Skeletal muscle satellite cell (primary cell): ENCODE measurements at regions not wholly inside any gene's neighbourhood (a gene's known extent, or its start where the extent isn't known, plus 50 kb on each side); places are given as distances from the start of the nearest gene placed in this dataset.

Experiments used
- H3K27me3 ChIP-seq: 2 replicates; pipeline ENCODE4 v1.7.0; 2013; ENCODE audit warnings: low read length; ENCODE audit not compliant: control insufficient read depth, insufficient read depth
- H3K36me3 ChIP-seq: 2 replicates; pipeline ENCODE4 v1.7.0; 2013; ENCODE audit warnings: mild to moderate bottlenecking, control low read depth, low read length; ENCODE audit not compliant: insufficient read depth
- H3K4me1 ChIP-seq: 2 replicates; pipeline ENCODE4 v1.7.0; 2013; ENCODE audit warnings: low read length; ENCODE audit not compliant: control insufficient read depth, insufficient read depth
- H3K4me2 ChIP-seq: 2 replicates; pipeline ENCODE4 v1.7.0; 2013; ENCODE audit warnings: mild to moderate bottlenecking, low read length
- H3K4me3 ChIP-seq: 2 replicates; pipeline ENCODE4 v1.7.0; 2013; ENCODE audit warnings: low read length
- H3K9ac ChIP-seq: 2 replicates; pipeline ENCODE4 v1.7.0; 2013; ENCODE audit warnings: mild to moderate bottlenecking, low read depth, low read length, moderate library complexity
- H3K9me3 ChIP-seq: replicated peaks from 2 replicates; pipeline ENCODE4 v1.7.0; 2013; ENCODE audit warnings: mild to moderate bottlenecking, control low read depth, low read length

GRCh38 chr13:90094357-90094756, 1253.1 kb upstream of the MIR17HG start:
- no peak overlapping the region for H3K4me2 ChIP-seq
- H3K9me3 ChIP-seq = no peaks in the 10 kb centered on the region
- no peak overlapping the region for H3K9ac ChIP-seq
- no peaks in the 10 kb centered on the region for H3K27me3 ChIP-seq
- H3K4me3 ChIP-seq = no peak overlapping the region
- H3K4me1 ChIP-seq = no peaks in the 10 kb centered on the region
- H3K36me3 ChIP-seq = no peaks in the 10 kb centered on the region

- H3K9me3 ChIP-seq = no peaks in the 10 kb centered on the region
These were observed 1248.9 kb upstream of the MIR17HG start for GRCh38 chr13:90098577-90098976.

GRCh38 chr13:90099847-90100246, 1247.6 kb upstream of the MIR17HG start:
- Histone ChIP-seq H3K4me3 (no peak overlapping the region), H3K4me2 (no peak overlapping the region), H3K36me3 (no peaks in the 10 kb centered on the region), H3K4me1 (peaks cover under 1% of the 10 kb centered on the region), H3K27me3 (no peaks in the 10 kb centered on the region), H3K9ac (no peak overlapping the region), H3K9me3 (no peaks in the 10 kb centered on the region)

More at GRCh38 chr13:90098577-90098976, 1248.9 kb upstream of the MIR17HG start:
- H3K36me3 ChIP-seq = no peaks in the 10 kb centered on the region
- H3K9ac ChIP-seq = no peak overlapping the region
- no peak overlapping the region for H3K4me2 ChIP-seq
- H3K4me1 ChIP-seq = no peaks in the 10 kb centered on the region
- no peaks in the 10 kb centered on the region for H3K27me3 ChIP-seq
- no peak overlapping the region for H3K4me3 ChIP-seq

GRCh38 chr13:90103099-90103784, 1244.2 kb upstream of the MIR17HG start:
- Histone ChIP-seq H3K27me3 (no peaks in the 10 kb centered on the region), H3K4me1 (peaks cover 16% of the 10 kb centered on the region), H3K4me3 (no peak overlapping the region), H3K36me3 (no peaks in the 10 kb centered on the region), H3K9ac (no peak overlapping the region), H3K9me3 (no peaks in the 10 kb centered on the region), H3K4me2 (no peak overlapping the region)

- H3K4me2 ChIP-seq = no peak overlapping the region
- peaks cover 16% of the 10 kb centered on the region for H3K4me1 ChIP-seq
- H3K4me3 ChIP-seq = no peak overlapping the region
- H3K27me3 ChIP-seq = no peaks in the 10 kb centered on the region
- H3K36me3 ChIP-seq = no peaks in the 10 kb centered on the region
- H3K9ac ChIP-seq = no peak overlapping the region
- H3K9me3 ChIP-seq = no peaks in the 10 kb centered on the region
These were observed 1242.7 kb upstream of the MIR17HG start for GRCh38 chr13:90104764-90105163.

- H3K9me3 ChIP-seq = no peaks in the 10 kb centered on the region
- peak overlapping the region; percentile 1 for H3K4me3 ChIP-seq
- H3K27me3 ChIP-seq = no peaks in the 10 kb centered on the region
- no peak overlapping the region for H3K9ac ChIP-seq
- no peaks in the 10 kb centered on the region for H3K36me3 ChIP-seq
- peaks cover 16% of the 10 kb centered on the region for H3K4me1 ChIP-seq
- H3K4me2 ChIP-seq = peak overlapping the region; percentile 52
These were observed 1242.2 kb upstream of the MIR17HG start for GRCh38 chr13:90105276-90105675.

DNA sequence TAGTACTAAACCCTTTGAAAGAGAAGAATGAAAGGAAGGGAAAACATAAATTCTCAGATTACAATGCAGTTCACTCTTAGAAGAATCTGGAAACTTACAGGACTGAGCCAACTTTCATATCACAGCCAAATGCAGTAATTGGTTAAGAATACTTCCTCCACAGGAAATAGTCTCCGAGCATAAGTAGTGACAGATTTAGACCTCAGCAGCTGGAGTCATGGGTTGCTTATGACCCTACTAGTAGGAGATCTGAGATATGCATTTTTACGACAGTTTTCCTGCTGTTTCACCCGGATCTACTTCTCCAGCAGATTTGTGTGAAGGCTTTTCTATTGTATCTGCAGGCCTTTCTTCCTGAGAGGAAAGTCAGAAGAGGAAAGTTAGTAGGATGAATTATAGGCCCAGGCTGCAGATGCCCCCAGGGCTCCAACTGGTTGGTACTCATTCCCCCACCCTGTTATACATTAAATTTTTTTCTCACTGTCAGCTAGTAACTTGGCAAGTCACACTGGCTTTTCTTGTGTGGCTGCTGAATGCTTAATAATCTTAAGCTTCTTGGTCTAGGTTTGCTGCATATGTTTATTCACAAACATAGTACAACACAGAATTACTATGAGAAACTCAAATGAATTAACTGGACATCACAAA, 1241.5 kb upstream of the MIR17HG start:
- no peaks in the 10 kb centered on the region for H3K9me3 ChIP-seq
- H3K27me3 ChIP-seq = no peaks in the 10 kb centered on the region
- H3K36me3 ChIP-seq = no peaks in the 10 kb centered on the region
- H3K9ac ChIP-seq = no peak overlapping the region
- peak overlapping the region; percentile 1 for H3K4me3 ChIP-seq
- H3K4me2 ChIP-seq = peak overlapping the region; percentile 52
- peaks cover 16% of the 10 kb centered on the region for H3K4me1 ChIP-seq

DNA sequence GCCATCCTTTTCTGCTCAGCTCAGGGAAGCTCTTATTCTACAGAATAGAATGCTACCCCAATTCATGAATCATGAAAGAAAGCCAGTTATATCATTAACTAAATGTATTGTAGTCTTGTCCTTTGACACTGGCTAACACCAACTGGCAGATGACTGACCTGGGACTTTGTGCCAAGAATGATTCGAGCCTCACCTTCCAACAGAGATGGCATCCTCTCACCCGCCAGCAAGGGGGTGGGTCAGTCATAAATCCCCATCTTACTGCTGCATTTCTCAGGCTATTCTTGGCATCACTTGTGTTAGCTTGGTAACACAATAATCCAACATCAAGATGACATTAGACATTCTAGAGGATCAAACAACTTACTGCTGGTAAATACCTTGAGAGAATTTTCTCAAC, 1239.8 kb upstream of the MIR17HG start:
- H3K4me3 ChIP-seq = no peak overlapping the region
- H3K4me1 ChIP-seq = peaks cover 16% of the 10 kb centered on the region
- no peaks in the 10 kb centered on the region for H3K9me3 ChIP-seq
- no peak overlapping the region for H3K4me2 ChIP-seq
- H3K9ac ChIP-seq = no peak overlapping the region
- no peaks in the 10 kb centered on the region for H3K36me3 ChIP-seq
- no peaks in the 10 kb centered on the region for H3K27me3 ChIP-seq

- Histone ChIP-seq H3K9ac (no peak overlapping the region), H3K4me3 (no peak overlapping the region), H3K9me3 (no peaks in the 10 kb centered on the region), H3K4me2 (no peak overlapping the region), H3K4me1 (peaks cover 16% of the 10 kb centered on the region), H3K27me3 (no peaks in the 10 kb centered on the region), H3K36me3 (no peaks in the 10 kb centered on the region)
These were observed 1238.9 kb upstream of the MIR17HG start for GRCh38 chr13:90108547-90108946.

DNA sequence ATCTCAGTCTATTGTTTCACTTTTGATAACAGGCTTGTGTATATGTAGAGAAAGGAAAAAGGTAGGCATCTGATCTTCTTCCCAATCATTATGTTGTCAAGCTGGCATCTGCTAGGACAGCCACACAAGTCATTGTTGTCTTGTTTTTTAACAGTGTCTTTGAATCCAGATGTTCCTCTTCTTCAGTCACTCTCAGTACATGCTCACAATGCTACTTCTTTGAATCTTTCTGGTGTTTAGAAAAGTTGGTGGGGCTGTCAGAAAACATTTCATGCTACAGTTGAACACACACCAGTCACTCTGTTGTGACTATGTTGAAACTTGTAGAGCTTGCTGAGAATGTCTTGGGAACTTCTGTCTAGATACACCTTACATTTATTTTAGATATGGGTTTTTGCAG, 1231.4 kb upstream of the MIR17HG start:
- Histone ChIP-seq H3K4me2 (no peak overlapping the region), H3K4me3 (no peak overlapping the region), H3K36me3 (no peaks in the 10 kb centered on the region), H3K9ac (no peak overlapping the region), H3K4me1 (no peaks in the 10 kb centered on the region), H3K9me3 (no peaks in the 10 kb centered on the region), H3K27me3 (no peaks in the 10 kb centered on the region)

- Histone ChIP-seq H3K36me3 (no peaks in the 10 kb centered on the region), H3K4me3 (no peak overlapping the region), H3K4me1 (no peaks in the 10 kb centered on the region), H3K4me2 (no peak overlapping the region), H3K27me3 (no peaks in the 10 kb centered on the region), H3K9me3 (no peaks in the 10 kb centered on the region), H3K9ac (no peak overlapping the region)
These were observed 1228.9 kb upstream of the MIR17HG start for GRCh38 chr13:90118467-90119071.
